SHP77 (cell line): ENCODE measurements at regions not wholly inside any gene's neighbourhood (a gene's known extent, or its start where the extent isn't known, plus 50 kb on each side); places are given as distances from the start of the nearest gene placed in this dataset.

Experiments
- DNase-seq, 2 experiments: peaks; one replicate each; lab custom pipeline; 2025; lab: John Stamatoyannopoulos, UW

GRCh38 chr1:98203466-98203865 lies 282.6 kb upstream of the DPYD start:
- DNase-seq, result no peak

- DNase-seq, result no peak
Observed at GRCh38 chr1:98201666-98202081, 280.8 kb upstream of the DPYD start.

GRCh38 chr1:98197356-98197755 lies 276.5 kb upstream of the DPYD start:
- no peak for DNase-seq

- no peak for DNase-seq
Observed at GRCh38 chr1:98196012-98196411, 275.2 kb upstream of the DPYD start.

GRCh38 chr1:98188774-98189173 lies 267.9 kb upstream of the DPYD start:
- DNase-seq, result no peak

- DNase-seq, result no peak
Observed at GRCh38 chr1:98184856-98185255, 264.0 kb upstream of the DPYD start.

- no peak for DNase-seq
Observed at GRCh38 chr1:98181036-98181764, 260.4 kb upstream of the DPYD start.

GRCh38 chr1:98179151-98179773 lies 258.4 kb upstream of the DPYD start:
- DNase-seq, result no peak

- DNase-seq, result no peak
Observed at GRCh38 chr1:98177751-98178150, 256.9 kb upstream of the DPYD start.

GRCh38 chr1:98176936-98177335 lies 256.1 kb upstream of the DPYD start:
- DNase-seq, result no peak

- DNase-seq, result no peak
Observed at GRCh38 chr1:98176414-98176813, 255.6 kb upstream of the DPYD start.

- no peak for DNase-seq
Observed at GRCh38 chr1:98172578-98172977, 251.7 kb upstream of the DPYD start.

- DNase-seq, result no peak
Observed at GRCh38 chr1:98172022-98172421, 251.2 kb upstream of the DPYD start.

GRCh38 chr1:98164509-98164908 lies 243.7 kb upstream of the DPYD start:
- no peak for DNase-seq

- no peak for DNase-seq
Observed at GRCh38 chr1:98157524-98158313, 236.9 kb upstream of the DPYD start.

- DNase-seq, result no peak
Observed at GRCh38 chr1:98147280-98147679, 226.4 kb upstream of the DPYD start.

GRCh38 chr1:98145655-98146054 lies 224.8 kb upstream of the DPYD start:
- DNase-seq, result no peak

GRCh38 chr1:98143403-98143802 lies 222.6 kb upstream of the DPYD start:
- no peak for DNase-seq

GRCh38 chr1:98133131-98133530 lies 212.3 kb upstream of the DPYD start:
- DNase-seq, result no peak

- no peak for DNase-seq
Observed at GRCh38 chr1:98130408-98130807, 209.6 kb upstream of the DPYD start.

GRCh38 chr1:98129491-98129890 lies 208.7 kb upstream of the DPYD start:
- DNase-seq, result no peak

GRCh38 chr1:98126740-98127139 lies 205.9 kb upstream of the DPYD start:
- no peak for DNase-seq

GRCh38 chr1:98121646-98122045 lies 200.8 kb upstream of the DPYD start:
- DNase-seq, result no peak
